CD14-positive monocyte (primary cell): ENCODE measurements at regions not wholly inside any gene's neighbourhood (a gene's known extent, or its start where the extent isn't known, plus 50 kb on each side); places are given as distances from the start of the nearest gene placed in this dataset.

Source experiments
- DNase-seq, 3 donors: peaks; one replicate each; pipeline ENCODE4 v3.0.0-alpha.2; 2011 to 2022
- H2AFZ ChIP-seq: 2 replicates; pipeline ENCODE4 v1.6.0; 2012; ENCODE audit warnings: mild to moderate bottlenecking, low read depth, low read length, inconsistent platforms; ENCODE audit not compliant: insufficient read depth, poor library complexity, severe bottlenecking
- H3K27ac ChIP-seq, 2 donors: 1 replicate in 1 of 2; 2 replicates in 1 of 2; pipeline ENCODE4 v1.5.1; 2012 to 2013; ENCODE audit warnings: low read length in 2 of 2, control low read depth in 1 of 2, inconsistent platforms in 1 of 2, low read depth in 1 of 2, mild to moderate bottlenecking in 1 of 2
- H3K27me3 ChIP-seq, 2 donors: one replicate each; pipeline versions ENCODE4 v1.6.0 to v1.6.1; 2011 to 2013; ENCODE audit warnings: low read length in 2 of 2; ENCODE audit not compliant: control insufficient read depth in 2 of 2, insufficient read depth in 2 of 2
- H3K36me3 ChIP-seq, 2 donors: replicated peaks in 1 of 2; 1 replicate in 1 of 2; 2 replicates in 1 of 2; pipeline versions ENCODE4 v1.5.1 to v1.6.1; 2012 to 2013; ENCODE audit warnings: low read length in 2 of 2, control low read depth in 1 of 2, inconsistent platforms in 1 of 2, mild to moderate bottlenecking in 1 of 2; ENCODE audit not compliant: insufficient read depth in 2 of 2, control insufficient read depth in 1 of 2
- H3K4me1 ChIP-seq, 2 donors: 1 replicate in 1 of 2; 2 replicates in 1 of 2; pipeline versions ENCODE4 v1.5.1 to v1.6.1; 2012 to 2013; ENCODE audit warnings: low read length in 2 of 2, control low read depth in 1 of 2, inconsistent platforms in 1 of 2, mild to moderate bottlenecking in 1 of 2, moderate library complexity in 1 of 2; ENCODE audit not compliant: insufficient read depth in 2 of 2, control insufficient read depth in 1 of 2
- H3K4me2 ChIP-seq: replicated peaks from 2 replicates; pipeline ENCODE3; 2012; ENCODE audit warnings: low read length, moderate library complexity, mild to moderate bottlenecking; ENCODE audit not compliant: poor library complexity, severe bottlenecking; ENCODE audit errors: extremely low read depth
- H3K4me3 ChIP-seq, 3 experiments: fragments of 200-600 bp in 1 of 3; sonication (generic) in 1 of 3; replicated peaks in 1 of 3; 1 replicate in 2 of 3; 2 replicates in 1 of 3; pipeline ENCODE4 v1.5.1; 2011 to 2013; ENCODE audit warnings: low read length in 3 of 3, mild to moderate bottlenecking in 3 of 3, control low read depth in 2 of 3, low read depth in 2 of 3, inconsistent platforms in 1 of 3, moderate library complexity in 1 of 3
- H3K79me2 ChIP-seq: 2 replicates; pipeline ENCODE4 v1.6.0; 2012; ENCODE audit warnings: mild to moderate bottlenecking, control low read depth, inconsistent platforms, low read length, moderate library complexity; ENCODE audit not compliant: insufficient read depth
- H3K9ac ChIP-seq: 2 replicates; pipeline ENCODE4 v1.6.0; 2017; ENCODE audit warnings: low read length, mild to moderate bottlenecking; ENCODE audit not compliant: insufficient read depth, poor library complexity, severe bottlenecking
- H3K9me3 ChIP-seq, 2 donors: replicated peaks in 1 of 2; 1 replicate in 1 of 2; 2 replicates in 1 of 2; pipeline versions ENCODE4 v1.5.1 to v1.6.1; 2012 to 2013; ENCODE audit warnings: low read length in 2 of 2, control low read depth in 1 of 2; ENCODE audit not compliant: control insufficient read depth in 1 of 2, insufficient read depth in 1 of 2
- H4K20me1 ChIP-seq: 2 replicates; pipeline ENCODE4 v1.6.0; 2012; ENCODE audit warnings: mild to moderate bottlenecking, low read length, control low read depth, moderate library complexity; ENCODE audit not compliant: insufficient read depth
- H3K27ac Mint-ChIP-seq, 7 donors: one replicate each; pipeline ENCODE4 v1.8.0; 2020; ENCODE audit warnings: mild to moderate bottlenecking in 7 of 7, mixed read lengths in 7 of 7, moderate library complexity in 6 of 7, inconsistent platforms in 2 of 7
- H3K27me3 Mint-ChIP-seq, 3 donors: one replicate each; pipeline ENCODE4 v1.8.0; 2021 to 2022; ENCODE audit warnings: low read depth in 3 of 3, mild to moderate bottlenecking in 3 of 3, mixed read lengths in 3 of 3, moderate library complexity in 3 of 3, inconsistent platforms in 1 of 3
- H3K36me3 Mint-ChIP-seq, 2 donors: one replicate each; pipeline ENCODE4 v1.8.0; 2020; ENCODE audit warnings: mixed read lengths in 2 of 2, inconsistent platforms in 1 of 2, mild to moderate bottlenecking in 1 of 2
- H3K4me1 Mint-ChIP-seq: one replicate; pipeline ENCODE4 v1.8.0; 2020; ENCODE audit warnings: mild to moderate bottlenecking, mixed read lengths
- H3K4me3 Mint-ChIP-seq, 2 donors: one replicate each; pipeline ENCODE4 v1.8.0; 2020; ENCODE audit warnings: mild to moderate bottlenecking in 2 of 2, mixed read lengths in 2 of 2, moderate library complexity in 1 of 2
- H3K9me3 Mint-ChIP-seq, 7 donors: one replicate each; pipeline ENCODE4 v1.8.0; 2020 to 2022; ENCODE audit warnings: mixed read lengths in 7 of 7, mild to moderate bottlenecking in 6 of 7, moderate library complexity in 6 of 7, inconsistent platforms in 2 of 7
- CTCF ChIP-seq: fragments of 200-600 bp; IDR thresholded peaks from one replicate; pipeline ENCODE4 v1.8.0; 2022; ENCODE audit warnings: antibody characterized with exemption, mild to moderate bottlenecking
- WGBS: methylation state at CpG from one replicate; pipeline ENCODE4 v1.1.5; 2013; ENCODE audit warnings: missing lambda C conversion rate; ENCODE audit not compliant: insufficient coverage; 5-methylcytosine and 5-hydroxymethylcytosine counted together
- intact Hi-C, 2 donors: fragments of 100-400 bp; cut with micrococcal nuclease; formaldehyde crosslinking; loops; one replicate each; pipeline versions ENCODE4 v1.15.0 to v1.15.1; 2023

GRCh38 chr15:93477188-93477587 is 388.2 kb upstream of the RGMA start:
- Histone ChIP-seq H3K4me2 (no peak overlapping the region), H3K9me3 (no peaks in the 10 kb centered on the region), H2AFZ (no peak overlapping the region), H3K79me2 (no peaks in the 10 kb centered on the region), H3K4me1 (peaks cover 0 to 3% of the 10 kb centered on the region in 2 donors), H3K36me3 (no peaks in the 10 kb centered on the region), H3K27ac (no peak overlapping the region), H3K4me3 (no peak overlapping the region), H3K27me3 (no peaks in the 10 kb centered on the region), H3K9ac (no peak overlapping the region), H4K20me1 (no peaks in the 10 kb centered on the region)
- Mint-ChIP-seq H3K36me3 (no peaks in the 10 kb centered on the region), H3K27me3 (peaks cover 4 to 8% (median 6%) of the 10 kb centered on the region in 3 donors), H3K27ac (peak overlapping the region in 1 of 7 donors; percentile 4), H3K9me3 (peaks cover 0 to 5% (median 0%) of the 10 kb centered on the region in 7 donors), H3K4me1 (no peaks in the 10 kb centered on the region), H3K4me3 (no peak overlapping the region)
- DNase-seq: no peak
- 100% methylated on average over 1 of the region's 4 CpGs for WGBS
- intact Hi-C loops: no loop called here
- TF ChIP-seq CTCF: no peak

GRCh38 chr15:93476491-93477177 is 387.6 kb upstream of the RGMA start:
- Histone ChIP-seq H3K9ac (no peak overlapping the region), H4K20me1 (no peaks in the 10 kb centered on the region), H2AFZ (no peak overlapping the region), H3K4me1 (peaks cover 0 to 6% of the 10 kb centered on the region in 2 donors), H3K27ac (no peak overlapping the region), H3K27me3 (no peaks in the 10 kb centered on the region), H3K36me3 (no peaks in the 10 kb centered on the region), H3K79me2 (no peaks in the 10 kb centered on the region), H3K9me3 (no peaks in the 10 kb centered on the region), H3K4me3 (no peak overlapping the region), H3K4me2 (no peak overlapping the region)
- H3K9me3 Mint-ChIP-seq: peaks cover 0 to 3% (median under 1%) of the 10 kb centered on the region in 7 donors
- H3K27ac Mint-ChIP-seq: no peak overlapping the region
- no peak overlapping the region for H3K4me3 Mint-ChIP-seq
- intact Hi-C loops: no loop called here
- peaks cover 4 to 8% (median 6%) of the 10 kb centered on the region in 3 donors for H3K27me3 Mint-ChIP-seq
- no peak for TF ChIP-seq CTCF
- H3K36me3 Mint-ChIP-seq: no peaks in the 10 kb centered on the region
- H3K4me1 Mint-ChIP-seq: peaks cover 4% of the 10 kb centered on the region
- WGBS: 100% methylated on average over 3 of the region's 8 CpGs
- no peak for DNase-seq
